GM21423 (cell line): ENCODE measurements at regions not wholly inside any gene's neighbourhood (a gene's known extent, or its start where the extent isn't known, plus 50 kb on each side); places are given as distances from the start of the nearest gene placed in this dataset.

Experiments used
- ATAC-seq: cut with Tn5 transposase; IDR thresholded peaks from one replicate; pipeline ENCODE4 v1.9.1; 2021; ENCODE audit warnings: mild to moderate bottlenecking, moderate library complexity; ENCODE audit not compliant: unreplicated experiment

DNA sequence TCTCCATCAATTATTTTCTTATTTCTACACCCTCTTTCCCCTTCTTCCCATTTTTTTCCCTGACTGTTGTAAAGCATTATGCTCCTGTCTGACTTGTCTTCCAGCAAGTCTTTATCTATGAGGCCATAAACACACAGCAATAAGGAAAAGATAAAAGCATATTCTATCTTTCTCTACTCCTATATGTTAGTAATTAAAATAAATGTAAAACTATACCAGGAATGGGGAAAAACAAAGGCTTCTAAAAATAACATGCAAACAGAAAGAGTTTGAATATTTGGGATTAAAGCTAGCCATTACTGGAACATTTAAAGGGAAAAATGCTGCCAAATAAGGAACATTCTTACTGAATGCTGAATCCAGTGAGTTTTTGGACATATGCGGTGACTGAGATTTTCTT, 471.7 kb upstream of the HS3ST1 start:
- ATAC-seq = no peak

DNA sequence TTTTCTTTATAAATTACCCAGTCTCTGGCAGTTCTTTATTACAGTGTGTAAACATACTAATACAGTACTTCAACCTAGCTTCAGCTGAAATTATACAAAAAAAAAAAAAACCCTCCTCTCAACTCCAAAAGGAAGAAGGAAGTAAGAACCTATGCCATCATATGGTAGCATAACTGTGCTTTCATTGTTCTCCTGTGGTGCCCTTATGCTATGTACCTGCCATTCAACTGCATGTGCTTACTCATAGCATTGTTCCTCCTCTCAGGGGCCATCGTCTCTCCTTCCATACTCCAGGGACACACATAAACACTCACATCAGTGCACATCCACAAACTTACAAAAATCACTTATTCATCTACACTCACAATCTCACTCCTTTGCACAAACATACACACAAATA, 470.1 kb upstream of the HS3ST1 start:
- no peak for ATAC-seq

DNA sequence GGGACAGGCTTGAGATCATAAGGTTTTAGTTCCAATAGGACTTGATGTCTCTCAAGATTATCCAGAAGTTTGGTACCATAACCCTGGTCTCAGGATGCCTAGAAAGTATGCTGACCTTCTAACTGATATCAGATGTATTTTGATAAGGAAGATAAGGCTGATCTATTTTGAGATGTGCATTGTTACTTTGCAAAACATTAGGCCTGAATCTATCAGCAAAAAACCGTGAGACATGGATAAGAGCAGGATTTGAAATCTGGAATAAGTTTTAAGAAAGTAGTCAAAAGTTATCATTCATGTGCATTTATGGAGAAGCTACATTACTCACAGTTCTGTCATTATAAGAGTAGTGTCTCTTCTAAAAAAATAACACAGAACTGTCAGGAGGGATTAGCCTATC, 467.1 kb upstream of the HS3ST1 start:
- ATAC-seq = no peak

DNA sequence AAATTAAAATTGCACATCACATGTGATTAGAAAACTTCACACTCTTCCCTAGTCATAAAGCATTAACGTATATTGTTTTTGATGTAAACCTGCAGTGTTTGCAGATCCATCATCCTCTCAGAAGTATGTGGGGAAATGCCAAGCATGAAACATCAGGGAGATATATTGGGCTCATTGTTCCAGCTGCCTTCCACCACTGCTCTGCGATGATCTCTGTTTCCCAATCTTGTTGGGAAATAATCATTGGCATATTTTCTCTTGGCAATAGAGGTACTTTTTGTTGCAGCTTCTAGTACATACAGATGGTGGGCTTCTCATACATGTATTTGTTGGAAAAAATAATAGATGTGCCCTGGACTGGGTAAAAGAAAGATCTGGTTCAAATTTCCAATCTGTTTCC, 466.3 kb upstream of the HS3ST1 start:
- ATAC-seq = no peak

DNA sequence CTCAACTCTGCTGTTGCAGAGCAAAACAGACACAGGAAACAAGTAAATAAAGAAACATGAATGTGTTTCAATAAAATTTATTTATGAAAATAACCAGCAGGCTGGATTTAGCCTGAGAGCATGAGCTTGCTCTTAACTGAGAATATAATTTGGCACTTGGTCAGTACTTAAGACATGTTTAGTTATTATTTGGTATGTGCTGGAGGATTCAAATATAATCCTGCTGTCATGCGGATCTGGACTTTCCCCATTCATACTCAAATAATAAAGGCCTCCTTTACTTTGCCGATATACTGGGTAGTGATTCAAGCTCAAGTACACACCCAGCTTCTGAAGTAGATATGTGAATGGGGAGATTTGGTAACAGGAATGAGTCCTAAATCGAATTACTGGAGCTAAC, 465.5 kb upstream of the HS3ST1 start:
- no peak for ATAC-seq

DNA sequence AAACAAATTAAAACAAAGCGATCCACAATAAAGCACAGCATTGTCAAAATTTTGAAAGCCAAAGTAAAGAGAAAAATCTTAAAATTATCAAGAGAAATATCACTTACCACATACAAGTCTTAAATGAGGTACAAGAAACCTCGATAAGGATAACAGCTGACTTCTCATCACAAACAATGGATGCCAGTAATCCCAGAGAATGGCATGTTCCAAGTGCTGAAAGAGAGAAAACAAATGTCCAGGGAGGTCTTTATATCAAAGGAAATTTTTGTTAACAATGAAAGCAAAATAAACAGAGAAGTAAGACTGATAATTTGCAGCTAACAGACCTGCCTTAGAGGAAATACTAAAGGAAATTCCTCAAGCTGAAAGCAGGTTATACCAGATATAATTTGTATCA, 460.4 kb upstream of the HS3ST1 start:
- ATAC-seq = no peak

DNA sequence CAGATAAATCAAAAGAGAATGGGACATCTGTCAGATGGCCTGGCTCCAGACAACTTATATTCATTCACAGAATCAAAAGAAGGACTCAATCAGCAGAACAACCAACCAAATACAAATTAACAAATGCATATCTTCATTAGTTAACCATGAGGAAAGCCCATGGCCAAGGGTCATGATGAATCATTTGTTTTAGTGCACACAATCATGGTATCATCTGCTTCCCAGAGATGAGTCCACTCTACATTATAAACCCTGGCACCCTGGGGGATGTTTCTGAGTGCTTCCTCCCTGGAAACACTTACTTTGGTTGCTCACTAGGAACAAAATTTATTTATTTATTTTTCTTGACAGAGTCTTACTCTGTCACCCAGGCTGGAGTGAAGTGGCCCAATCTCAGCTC, 453.3 kb upstream of the HS3ST1 start:
- no peak for ATAC-seq

DNA sequence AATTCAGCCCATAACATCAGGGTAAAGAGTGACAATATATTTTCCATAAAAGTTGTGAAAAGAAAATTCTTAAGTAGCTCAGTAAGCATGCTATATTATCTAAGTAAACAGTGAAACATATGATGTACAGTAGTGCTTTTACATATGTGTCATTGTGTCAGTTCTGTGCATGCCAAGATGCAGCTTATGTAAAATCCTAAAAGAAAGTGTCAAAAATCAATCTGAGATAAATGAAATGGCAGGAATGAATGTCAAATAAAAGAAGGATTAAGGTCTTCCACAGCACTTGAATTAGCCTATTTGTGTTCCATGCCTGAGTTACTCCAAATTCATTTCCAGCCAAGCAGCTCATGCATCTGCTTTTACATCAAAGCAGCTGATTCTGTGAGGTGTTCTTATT, 452.7 kb upstream of the HS3ST1 start:
- ATAC-seq = no peak

DNA sequence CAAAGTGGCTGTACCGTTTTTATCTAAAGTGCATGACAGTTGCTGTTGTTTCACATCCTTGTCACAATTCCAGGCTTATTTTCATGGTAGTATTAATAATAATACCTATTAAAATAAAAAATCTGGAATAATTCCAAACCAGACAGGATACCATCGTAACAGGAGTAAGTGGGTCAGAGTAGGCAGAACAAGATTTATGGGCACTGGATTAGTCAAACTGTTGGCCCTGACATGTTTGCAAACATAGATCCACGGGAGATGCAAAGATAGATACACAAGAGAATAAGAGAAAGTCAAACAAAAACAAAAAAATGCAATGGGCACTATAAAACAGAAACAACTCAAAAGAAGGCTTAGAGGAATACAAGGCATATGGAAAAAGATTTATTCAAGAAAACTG, 449.5 kb upstream of the HS3ST1 start:
- no peak for ATAC-seq

DNA sequence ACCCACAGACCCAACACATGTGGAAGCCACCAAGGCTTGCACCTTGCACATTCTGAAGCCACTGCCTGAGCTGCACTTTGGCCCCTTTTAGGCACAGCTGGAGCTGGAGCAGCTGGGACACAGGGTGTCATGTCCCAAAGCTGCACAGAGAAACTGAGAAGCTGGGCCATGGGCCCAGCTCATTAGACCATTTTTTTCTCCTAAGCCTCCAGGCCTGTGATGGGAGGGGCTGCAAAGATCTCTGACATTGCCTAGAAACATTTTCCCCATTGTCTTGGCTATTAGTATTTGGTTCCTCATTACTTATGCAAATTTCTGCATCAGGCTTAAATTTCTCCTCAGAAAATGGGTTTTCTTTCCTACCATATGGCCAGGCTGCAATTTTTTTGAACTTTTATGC, 447.4 kb upstream of the HS3ST1 start:
- ATAC-seq = no peak

DNA sequence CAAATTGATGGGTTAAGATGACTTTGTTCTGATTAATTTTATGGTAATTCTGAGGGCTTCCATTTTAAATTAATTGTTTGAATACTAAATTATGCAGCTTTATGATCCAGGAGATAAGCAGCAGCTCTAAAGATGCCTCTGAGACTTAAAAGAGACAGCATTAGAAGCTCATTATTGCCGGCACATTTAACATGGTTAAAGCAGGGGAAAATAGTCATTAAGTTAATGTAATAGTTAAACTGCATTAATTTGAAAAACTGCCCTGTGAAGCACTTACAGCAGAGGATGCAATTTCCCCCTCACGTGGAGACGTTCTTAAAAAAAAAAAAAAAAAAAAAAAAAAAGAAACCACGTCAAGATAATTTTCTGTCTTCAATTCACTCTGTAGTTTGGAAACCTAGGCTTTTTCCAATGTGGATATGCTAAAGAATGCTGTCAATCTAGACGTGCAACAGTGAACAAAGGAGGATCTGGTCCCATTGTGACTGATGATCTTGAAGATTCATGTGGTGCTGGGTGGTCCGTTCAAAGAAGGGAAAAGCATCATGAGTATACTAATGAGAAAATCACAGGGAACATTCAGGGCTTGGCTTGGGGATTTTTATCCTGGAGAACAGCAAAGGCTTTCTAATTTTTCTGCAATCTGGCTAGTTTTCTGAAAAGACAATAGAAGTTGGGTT, 440.6 kb upstream of the HS3ST1 start:
- no peak for ATAC-seq

DNA sequence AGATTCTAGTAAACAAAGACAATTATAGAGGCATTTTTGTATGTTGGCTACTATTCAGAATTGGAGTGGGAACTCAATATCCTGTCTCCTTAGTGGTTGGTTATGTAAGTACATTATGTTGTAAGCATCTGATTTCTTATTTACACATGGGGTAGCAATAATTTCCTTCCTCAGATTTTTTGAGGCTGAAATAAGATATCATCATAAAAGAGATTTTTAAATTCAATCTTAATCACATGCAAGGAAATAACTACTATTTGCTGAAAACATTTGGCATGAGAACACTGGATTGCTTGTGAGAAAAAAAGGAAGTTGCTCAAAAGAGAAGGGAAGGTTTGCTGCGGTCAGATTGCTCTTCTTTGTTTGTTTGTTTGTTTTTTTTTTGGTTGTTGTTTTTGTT, 437.7 kb upstream of the HS3ST1 start:
- no peak for ATAC-seq

DNA sequence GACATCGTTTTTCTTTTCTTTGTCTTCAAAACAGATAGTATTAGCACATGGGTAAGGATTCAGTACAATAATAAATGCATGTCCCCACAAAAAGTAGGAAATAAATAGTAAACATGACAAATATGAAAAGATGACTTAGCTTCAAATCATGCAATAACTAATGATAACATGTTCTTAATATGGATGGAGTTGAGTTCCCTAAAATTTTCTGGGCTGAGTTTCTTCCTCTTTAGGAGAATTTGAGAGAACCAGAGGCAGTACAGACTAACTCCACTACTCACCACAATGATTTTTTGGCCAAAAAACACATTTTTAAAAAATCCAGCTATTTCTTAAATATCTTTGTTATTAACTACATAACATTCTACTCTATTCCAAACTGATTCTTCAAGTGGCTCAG, 432.3 kb upstream of the HS3ST1 start:
- ATAC-seq = no peak

DNA sequence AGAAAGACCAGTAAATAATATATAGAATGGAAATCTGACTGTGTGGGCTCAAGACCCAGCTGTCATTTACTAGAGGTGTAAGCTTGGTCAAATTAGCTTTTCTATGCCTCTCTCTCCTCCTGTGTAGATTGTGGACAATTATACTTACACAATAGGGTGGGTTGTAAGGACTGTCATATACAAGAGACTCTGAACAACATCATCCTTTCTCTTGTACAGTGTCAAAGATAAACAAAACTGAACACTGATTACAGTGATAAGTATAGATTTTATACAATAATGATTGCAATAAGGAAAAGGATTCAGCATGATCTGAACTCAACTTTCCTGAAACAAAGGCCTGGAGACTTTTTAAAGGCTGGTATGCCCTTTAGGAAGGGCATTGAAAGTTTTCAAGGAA, 429.2 kb upstream of the HS3ST1 start:
- no peak for ATAC-seq

DNA sequence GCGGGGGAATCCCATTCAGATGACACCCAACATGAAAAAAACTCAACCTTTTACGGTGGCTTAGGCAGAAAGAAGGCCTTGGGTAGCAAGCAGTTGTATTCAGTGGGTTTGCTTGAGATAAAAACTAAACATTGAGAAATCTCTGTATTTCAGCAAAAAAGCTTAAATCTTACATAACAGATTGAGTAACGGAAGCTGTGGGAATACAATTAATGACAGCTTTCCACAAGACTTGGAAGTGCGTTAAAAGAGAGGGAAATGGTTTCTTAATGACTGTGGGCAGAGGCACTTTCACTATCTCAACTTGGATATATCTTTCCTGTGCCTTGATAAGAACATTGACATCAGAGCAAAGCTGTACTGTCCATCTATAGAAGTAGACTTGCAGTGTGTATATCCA, 418.5 kb upstream of the HS3ST1 start:
- ATAC-seq = no peak

DNA sequence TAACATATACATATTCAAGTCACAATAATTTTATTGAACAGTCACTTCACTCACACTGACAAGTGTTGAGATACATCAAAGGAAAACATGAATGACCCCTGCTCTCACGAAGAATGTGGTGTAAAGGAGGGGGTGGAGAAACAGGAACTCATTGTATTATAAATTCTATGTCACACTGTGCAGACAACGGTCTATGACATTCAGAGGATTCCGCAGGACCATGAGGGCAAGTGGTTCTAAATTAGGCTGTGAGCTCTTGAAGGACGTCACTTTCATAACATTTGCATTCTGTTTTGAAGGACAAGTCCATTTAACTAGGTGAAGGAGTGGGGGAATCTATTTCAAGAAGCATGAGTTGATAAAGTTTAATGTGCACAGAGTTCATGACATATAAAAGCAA, 415.2 kb upstream of the HS3ST1 start:
- no peak for ATAC-seq

DNA sequence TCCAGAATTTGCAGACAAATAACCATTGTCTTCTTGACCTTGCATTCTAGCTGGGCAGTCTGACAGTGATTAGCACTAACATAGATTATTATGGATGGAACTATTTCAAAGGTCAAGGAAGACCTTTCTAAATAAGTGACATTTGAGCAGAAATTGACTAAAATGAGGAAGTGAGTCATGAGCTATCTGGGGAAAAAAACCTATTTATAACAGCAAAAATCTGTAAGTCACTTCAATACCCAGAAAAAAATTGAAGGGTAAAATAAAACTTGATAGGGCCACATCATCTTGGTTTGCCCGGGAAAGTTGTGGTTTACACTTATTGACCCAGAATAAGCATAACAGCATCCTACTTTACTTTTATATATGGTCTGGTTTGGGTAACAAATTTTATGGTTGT, 414.6 kb upstream of the HS3ST1 start:
- ATAC-seq = no peak

DNA sequence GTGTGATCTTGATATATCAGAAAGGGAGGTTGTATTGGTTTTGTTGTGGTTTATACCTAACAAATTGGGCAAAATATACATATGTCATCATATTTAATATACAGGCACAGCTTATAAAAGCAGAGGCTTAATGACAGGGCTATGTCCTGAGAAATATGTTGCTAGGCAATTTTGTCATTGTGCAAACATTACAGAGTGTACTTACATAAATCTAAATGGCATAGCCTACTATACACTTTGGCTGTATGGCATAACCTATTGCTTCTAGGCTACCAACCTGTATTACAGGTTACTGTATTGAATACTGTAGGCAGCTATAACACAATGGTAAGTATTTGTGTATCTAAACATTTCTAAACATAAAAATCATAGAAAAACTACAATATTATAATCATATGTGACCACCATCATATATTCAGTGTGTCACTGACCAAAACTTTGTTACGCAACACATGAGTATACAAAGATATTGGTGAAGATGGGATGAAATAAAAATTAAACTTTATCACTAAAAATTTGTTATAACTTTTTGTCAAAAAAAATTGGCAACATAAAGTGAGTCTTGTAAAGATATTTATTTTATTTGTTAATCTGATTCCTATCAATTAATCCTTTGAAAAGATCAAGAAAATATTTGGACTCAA, 414.0 kb upstream of the HS3ST1 start:
- ATAC-seq = no peak

DNA sequence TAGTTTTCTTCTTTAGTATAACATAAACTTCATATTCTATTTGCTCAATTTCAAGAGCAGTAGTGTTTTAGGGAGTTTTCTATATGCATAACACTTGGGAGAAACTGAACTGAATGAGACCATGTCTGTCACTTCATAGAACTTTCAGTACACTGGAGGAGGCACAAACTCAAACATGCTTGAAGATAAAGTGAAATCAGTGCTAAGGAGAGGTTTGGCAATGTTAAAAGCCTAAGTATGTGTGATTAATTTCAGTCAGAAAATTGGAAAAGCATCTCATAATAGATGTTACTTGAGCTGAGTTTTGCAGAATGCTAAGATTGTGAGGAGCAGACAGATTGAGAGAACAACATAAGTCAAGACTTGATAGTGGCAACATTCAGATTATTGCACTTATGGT, 411.2 kb upstream of the HS3ST1 start:
- ATAC-seq = no peak

DNA sequence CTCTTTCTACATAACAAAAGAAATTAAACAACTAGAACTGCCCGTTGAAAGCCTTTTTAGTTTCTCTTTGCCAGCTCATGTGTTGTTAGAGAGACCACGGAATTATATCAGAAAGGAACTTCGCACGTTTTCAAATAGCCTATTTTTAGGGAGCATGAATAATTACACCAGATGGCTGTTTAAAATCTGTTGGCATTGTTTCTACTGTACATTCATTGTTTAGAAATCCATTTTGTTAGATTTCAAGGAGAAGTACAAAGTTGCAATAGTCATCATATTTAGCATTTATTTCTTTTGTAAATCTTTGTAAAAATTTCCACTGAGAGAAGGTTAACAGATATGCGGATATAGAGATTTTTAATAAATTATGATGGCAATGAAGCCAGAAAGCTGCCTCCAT, 403.0 kb upstream of the HS3ST1 start:
- ATAC-seq = no peak

DNA sequence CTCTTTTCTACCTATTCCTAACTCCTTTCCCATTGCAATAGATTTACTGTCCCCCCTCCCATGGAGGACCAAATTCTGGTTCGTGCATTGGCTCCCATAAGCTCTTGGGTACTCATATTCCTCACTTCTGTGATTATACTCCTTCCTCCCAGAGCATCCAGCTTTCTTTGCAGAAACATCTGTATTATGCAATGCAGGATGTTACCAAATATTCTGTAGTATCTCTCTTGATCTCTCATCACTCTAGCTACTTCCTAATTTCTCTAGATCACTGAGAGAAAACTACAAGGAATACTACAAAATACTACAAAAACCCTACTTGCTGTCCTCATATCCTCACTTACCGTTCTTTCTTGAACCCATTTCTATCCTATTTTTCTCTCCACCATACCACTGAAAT, 395.9 kb upstream of the HS3ST1 start:
- ATAC-seq = no peak

DNA sequence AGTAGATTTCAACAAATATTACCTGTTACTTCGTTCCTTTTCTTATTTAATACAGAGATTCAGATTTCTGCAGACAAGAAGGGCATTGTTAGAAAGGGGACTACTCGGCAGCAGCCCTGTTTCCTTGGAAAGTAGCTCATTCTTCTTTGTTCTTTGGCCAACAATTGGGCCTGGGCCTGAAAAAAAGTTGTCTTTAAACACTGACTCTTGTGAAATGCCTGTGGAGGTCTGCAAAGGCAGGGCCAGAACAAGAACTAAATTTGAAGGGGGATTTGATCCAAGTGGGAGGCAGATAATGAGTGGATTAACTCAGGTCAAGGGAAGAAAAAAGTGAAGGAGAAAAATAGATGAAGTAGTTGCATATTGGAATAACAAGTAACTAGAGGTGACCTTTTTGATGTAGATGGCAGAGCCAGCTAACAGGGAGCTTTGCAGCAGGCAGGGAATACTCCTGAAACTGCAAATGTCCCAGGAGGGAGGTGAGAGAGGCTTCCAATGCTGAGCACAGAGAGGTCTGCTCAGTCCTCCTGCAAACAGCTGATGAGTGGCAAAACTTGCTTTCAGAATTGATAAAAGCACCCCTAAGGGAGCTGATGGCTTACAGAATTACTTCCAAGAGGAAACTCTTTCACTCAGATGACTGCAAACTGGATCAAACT, 393.2 kb upstream of the HS3ST1 start:
- no peak for ATAC-seq

DNA sequence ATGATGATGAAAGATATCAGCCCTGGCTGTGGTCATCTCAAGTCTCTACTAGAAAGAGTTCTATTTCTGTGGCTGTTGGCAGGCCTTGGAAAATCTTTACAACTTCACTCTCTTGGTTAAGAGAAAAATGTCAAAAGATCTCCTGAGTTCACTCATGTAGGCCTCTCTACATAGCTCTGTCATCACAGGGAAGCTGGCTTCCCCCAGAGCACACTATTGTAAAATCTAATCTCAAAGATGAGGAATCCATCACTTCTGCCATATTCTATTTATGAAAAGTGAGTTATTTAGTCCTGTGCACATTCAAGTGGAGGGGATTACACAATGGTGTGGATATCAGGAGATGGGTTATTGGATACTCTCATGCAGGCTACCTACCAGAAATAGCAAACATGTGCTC, 388.4 kb upstream of the HS3ST1 start:
- ATAC-seq = no peak
